NB4 (cell line): ENCODE measurements at regions not wholly inside any gene's neighbourhood (a gene's known extent, or its start where the extent isn't known, plus 50 kb on each side); places are given as distances from the start of the nearest gene placed in this dataset.

Experiments used
- CTCF ChIP-seq: IDR thresholded peaks from one replicate; pipeline ENCODE4 v1.5.1; 2012; ENCODE audit warnings: low read depth, low read length
- POLR2A ChIP-seq: IDR thresholded peaks from 2 replicates; pipeline ENCODE4 v1.6.1; 2011; ENCODE audit warnings: mild to moderate bottlenecking; ENCODE audit not compliant: insufficient read length; ENCODE audit errors: extremely low read depth
- TF ChIP-seq, protein P1 (sequence below): IDR thresholded peaks from 2 replicates; pipeline ENCODE4 v1.6.1; 2011; ENCODE audit warnings: low read depth, low read length

DNA sequence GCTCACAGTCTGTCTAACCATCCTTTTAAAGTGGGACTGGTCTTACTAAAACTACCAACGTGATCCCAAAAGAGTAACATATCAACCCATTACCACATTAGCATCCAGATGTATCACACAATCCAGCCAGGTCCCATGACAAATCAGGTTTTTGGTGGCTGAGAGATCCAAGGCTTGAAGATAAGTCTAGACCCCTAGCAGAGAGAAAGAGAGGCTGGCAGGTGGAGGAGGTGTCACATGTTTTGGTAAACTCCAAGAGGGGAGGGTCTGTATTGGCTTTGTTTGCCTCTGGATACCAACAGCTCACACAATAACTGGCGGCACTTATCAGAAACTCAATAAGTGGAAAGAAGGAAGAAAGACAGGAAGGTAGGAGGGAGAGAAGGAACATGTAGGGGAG lies 357.6 kb downstream of the SS18 start:
- no peak for TF ChIP-seq CTCF
- TF ChIP-seq, protein P1, sequence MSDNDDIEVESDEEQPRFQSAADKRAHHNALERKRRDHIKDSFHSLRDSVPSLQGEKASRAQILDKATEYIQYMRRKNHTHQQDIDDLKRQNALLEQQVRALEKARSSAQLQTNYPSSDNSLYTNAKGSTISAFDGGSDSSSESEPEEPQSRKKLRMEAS = no peak
- no peak for TF ChIP-seq POLR2A
